ENCODE measurements at regions not wholly inside any gene's neighbourhood (a gene's known extent, or its start where the extent isn't known, plus 50 kb on each side); places are given as distances from the start of the nearest gene placed in this dataset.

- no peak for DNase-seq (ENCODE audit: low read depth in 4 of 4, low spot score in 3 of 4)
Measured at GRCh38 chr1:214976665-214977064, 105.9 kb upstream of the KCNK2 start.

GRCh38 chr1:214977110-214977509, 105.4 kb upstream of the KCNK2 start:
- DNase-seq (ENCODE audit: low read depth in 4 of 4, low spot score in 3 of 4), result no peak

GRCh38 chr1:214977700-214978374, 104.7 kb upstream of the KCNK2 start:
- DNase-seq (ENCODE audit: low read depth in 4 of 4, low spot score in 3 of 4), result no peak

DNA sequence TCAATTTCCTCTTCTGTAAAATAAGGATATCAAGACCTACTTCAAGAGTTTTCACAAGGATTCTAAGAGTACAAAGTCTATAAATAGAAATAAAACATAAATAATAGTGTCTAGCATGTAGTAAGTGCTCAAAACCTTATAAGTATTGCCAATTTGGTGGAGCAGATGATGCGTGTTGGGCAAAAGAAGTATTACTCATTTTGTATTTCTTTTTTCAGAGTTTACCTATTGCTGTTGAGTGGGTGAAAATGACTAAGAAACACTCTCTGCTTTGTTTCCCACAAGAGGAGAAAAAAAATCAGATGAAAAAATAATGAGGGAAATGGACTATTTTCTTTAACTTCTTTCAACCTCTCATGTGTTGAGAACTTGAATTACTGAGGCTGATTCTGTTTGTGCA, 103.3 kb upstream of the KCNK2 start:
- no peak for DNase-seq (ENCODE audit: low read depth in 4 of 4, low spot score in 3 of 4)

DNA sequence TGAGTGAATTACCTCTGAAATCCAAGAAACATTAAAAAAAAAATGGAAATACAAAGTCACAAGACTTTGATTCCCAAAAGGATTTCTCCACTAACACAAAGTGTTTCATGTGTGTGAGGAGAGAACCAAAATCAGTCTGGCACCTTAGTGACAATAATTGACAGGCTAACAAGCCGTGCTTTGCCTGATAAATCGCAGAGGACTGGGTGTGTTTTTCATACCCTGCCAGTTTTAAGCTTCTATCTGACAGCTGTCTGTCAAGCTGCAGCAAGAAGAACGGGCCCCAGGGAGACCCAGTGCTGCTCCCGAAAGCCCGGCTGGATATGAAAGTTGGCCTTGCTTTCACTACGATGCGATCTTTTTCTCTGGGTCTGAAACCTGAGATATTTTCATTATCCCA, 101.6 kb upstream of the KCNK2 start:
- DNase-seq (ENCODE audit: low read depth in 4 of 4, low spot score in 3 of 4), result no peak

DNA sequence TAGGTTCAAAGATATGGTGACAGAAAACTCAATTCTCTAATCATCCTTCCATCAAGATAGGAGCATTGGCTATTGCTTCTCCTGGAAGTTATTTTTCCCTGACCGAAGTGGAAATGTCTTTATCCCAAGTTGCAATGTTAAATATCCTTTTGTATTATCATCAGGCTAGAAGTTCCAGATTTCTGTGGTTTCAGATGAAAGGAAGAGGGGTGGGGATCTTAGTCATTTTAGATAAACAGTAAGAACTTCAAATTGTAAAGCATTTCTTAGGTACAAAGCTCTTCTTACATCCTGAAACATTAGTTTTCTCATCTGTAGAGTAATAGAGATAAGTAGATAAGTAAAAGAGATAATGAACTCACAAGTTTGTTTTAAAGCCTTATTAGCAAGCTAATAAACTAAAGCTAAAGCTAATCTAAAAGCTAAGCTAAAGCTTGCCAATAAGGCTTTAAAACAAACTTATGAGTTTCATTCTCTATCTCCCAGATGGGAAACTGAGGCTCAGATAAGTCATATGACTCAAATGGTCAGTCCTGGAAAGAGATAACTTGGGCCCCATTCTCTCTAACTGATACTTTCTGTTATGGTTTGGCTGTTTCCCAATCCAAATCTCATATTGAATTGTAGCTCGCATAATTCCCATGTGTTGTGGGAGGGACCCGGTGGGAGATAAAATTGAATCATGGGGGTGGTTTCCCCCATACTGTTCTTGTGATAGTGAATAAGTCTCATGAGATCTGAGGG, 99.2 kb upstream of the KCNK2 start:
- no peak for DNase-seq (ENCODE audit: low read depth in 4 of 4, low spot score in 3 of 4)

DNA sequence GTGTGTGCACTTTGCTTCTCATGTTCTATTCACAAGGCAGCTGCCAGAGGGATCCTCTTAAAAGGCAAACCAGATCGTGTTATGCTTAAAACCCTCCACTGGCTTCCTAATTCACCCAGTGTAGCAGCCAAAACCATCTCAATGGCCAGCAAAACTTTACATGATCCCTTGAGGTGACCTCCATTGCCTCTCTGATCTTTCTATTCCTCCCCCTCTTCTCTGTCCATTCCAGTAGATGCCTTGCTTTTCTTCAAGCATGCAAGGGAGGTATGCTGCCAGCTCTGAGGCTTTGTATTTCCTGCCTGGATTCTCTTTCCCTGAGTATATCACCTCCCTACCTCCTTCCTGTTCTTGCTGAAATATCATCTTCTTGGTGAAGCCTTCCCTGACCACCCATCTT, 93.2 kb upstream of the KCNK2 start:
- peak in 1 of 4 donors; percentile 5 for DNase-seq (ENCODE audit: low read depth in 4 of 4, low spot score in 3 of 4)

- DNase-seq (ENCODE audit: low read depth in 4 of 4, low spot score in 3 of 4), result no peak
Measured at GRCh38 chr1:214990619-214991018, 91.9 kb upstream of the KCNK2 start.

GRCh38 chr1:214991691-214992315, 90.7 kb upstream of the KCNK2 start:
- no peak for DNase-seq (ENCODE audit: low read depth in 4 of 4, low spot score in 3 of 4)

- no peak for DNase-seq (ENCODE audit: low read depth in 4 of 4, low spot score in 3 of 4)
Measured at GRCh38 chr1:214993419-214993818, 89.1 kb upstream of the KCNK2 start.

DNA sequence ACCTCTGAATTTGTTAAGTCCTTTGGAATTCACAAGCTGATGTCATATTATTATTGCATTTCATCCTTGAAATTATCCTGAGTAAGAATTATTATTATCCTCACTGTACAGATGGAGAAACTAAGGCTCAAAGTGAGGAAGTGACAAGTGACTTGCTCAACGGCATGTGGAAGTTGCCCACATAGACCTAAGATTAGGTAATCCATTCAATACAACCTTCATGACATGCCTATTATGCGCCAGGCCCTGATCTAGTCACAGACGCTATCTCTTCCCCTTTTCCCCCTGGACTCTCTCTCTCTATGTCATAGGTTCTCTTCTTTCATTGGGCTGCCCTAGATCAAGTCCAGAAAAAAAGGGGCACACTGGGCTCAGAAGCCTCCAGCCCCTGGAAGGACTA, 84.9 kb upstream of the KCNK2 start:
- DNase-seq (ENCODE audit: low read depth in 4 of 4, low spot score in 3 of 4), result no peak

DNA sequence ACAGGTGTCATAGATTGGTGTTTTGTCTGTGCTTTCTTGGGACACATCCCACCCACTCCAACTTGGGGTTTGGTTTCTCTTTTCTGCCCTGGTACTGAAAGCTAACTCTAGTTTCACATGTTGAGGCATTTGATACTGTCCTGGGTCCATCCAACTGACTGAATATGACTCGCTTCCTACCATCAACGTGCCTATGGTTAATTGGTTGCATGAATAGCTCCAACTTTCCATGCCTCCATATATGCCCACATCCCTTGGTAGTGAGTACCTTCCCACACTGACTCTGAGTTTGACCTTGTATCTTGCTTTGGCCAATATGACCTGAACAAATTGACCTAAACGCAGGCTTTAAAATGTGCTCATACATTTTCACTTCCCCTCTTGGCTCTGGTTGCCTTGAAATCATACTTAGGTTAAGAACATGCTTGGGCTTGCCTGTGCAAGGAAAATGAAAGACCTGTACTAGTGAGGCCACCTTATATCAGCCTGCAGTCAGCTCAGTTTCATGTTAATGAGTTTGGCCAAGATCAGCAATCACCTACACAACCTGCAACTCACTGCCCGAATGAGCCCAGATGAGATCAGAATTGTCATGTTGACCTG, 81.0 kb upstream of the KCNK2 start:
- no peak for DNase-seq (ENCODE audit: low read depth in 4 of 4, low spot score in 3 of 4)

GRCh38 chr1:215002471-215002870, 80.1 kb upstream of the KCNK2 start:
- DNase-seq (ENCODE audit: low read depth in 4 of 4, low spot score in 3 of 4), result no peak

GRCh38 chr1:215003686-215004085, 78.9 kb upstream of the KCNK2 start:
- no peak for DNase-seq (ENCODE audit: low read depth in 4 of 4, low spot score in 3 of 4)

- DNase-seq (ENCODE audit: low read depth in 4 of 4, low spot score in 3 of 4), result no peak
Measured at GRCh38 chr1:215004121-215004827, 78.3 kb upstream of the KCNK2 start.

- no peak for DNase-seq (ENCODE audit: low read depth in 4 of 4, low spot score in 3 of 4)
Measured at GRCh38 chr1:215005078-215005477, 77.5 kb upstream of the KCNK2 start.

DNA sequence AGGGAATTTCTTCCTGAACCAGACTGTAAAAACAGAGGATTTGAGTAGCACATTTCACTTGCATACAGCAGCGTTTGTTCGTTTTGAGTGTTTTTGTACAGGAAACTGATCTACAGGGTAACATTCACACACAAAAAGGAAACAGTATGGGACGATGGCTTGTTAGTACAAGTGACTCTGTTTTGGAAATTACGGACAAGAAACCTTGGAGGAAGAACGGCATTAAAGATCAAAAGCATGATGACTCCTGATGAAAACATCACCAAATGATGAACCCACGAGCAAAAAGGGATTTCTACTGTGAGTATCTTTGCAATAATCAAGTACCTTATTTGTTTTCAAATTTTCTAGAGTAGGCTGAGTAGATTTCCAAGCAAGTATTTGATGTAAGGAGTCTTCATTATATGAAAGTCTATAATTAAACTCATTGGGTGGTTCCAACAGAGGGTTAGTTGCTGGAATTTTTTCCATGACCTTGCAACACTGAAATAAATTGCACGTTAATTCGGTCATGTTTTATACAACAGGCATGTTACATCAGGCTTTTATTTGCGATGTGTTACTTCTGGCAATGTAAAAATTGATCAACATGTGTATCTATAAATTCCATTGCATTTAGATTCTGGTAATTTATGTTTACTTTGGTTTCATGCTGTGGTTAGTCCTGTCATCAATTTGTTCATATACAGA, 76.7 kb upstream of the KCNK2 start:
- DNase-seq (ENCODE audit: low read depth in 4 of 4, low spot score in 3 of 4), result no peak

- no peak for DNase-seq (ENCODE audit: low read depth in 4 of 4, low spot score in 3 of 4)
Measured at GRCh38 chr1:215007880-215008279, 74.7 kb upstream of the KCNK2 start.

DNA sequence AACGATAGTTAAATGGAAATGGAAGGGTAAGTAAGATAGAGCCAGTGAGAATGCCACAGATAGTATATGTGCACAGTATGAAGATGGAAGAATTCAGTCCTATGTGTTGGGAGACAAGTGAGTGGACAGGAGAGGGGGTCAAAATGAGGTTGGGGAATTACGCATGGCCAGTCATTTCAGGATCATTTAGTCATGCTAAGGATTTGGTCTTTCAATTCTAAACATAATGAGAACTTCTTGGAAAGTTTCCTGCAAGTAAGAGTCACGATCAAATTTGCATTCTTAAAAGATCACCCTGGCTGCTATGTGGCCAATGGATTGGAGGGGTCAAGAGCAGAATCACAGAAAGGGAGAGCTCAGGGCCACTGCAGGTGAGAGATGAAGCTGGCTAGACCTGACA, 64.0 kb upstream of the KCNK2 start:
- no peak for DNase-seq (ENCODE audit: low read depth in 4 of 4, low spot score in 3 of 4)

DNA sequence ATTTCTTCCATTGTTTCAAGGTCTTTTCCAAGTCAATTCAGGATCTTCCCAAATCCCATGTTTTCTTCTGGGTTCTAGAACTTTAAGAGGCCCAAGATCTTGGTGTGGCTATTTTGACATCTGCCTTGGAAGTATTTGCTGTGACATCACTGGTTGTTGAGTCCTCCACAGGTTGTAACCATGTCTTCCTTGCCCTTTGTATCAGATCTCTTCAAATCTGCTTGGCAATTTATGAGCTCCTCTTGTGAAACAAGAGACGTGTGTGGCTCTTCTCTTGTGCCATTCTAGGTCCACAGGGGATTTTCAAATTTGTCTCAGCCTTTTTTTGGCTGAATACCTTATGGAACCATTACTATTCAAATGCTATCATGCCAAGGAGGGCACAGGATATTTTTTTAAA, 60.3 kb upstream of the KCNK2 start:
- no peak for DNase-seq (ENCODE audit: low read depth in 4 of 4, low spot score in 3 of 4)
